ENCODE measurements at regions not wholly inside any gene's neighbourhood (a gene's known extent, or its start where the extent isn't known, plus 50 kb on each side); places are given as distances from the start of the nearest gene placed in this dataset.
"Not testable (repeated sequence)": the region's sequence is repeated elsewhere in the genome, so short reads cannot be mapped to it uniquely, and the experiment has no call there.

DNA sequence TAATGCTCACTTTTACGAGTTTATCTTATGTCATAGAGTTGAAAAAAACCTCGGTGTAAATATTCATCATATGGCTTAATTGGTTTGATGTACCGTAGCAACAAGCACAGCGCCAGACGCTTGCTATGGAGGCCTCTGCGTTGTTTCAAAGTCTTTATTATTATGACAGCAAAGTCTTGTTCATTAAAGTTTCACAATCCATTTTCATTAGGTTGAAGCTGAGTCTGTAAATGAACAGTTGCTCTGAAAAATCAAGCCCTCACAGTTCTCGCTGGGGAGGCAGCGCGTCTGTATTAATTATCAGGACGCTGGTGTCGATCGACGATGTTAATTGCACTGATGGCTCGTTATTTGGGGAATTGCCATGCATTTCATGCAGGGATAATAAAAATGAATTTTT is 185.6 kb downstream of the INSC start:
- no peak for DNase-seq (ENCODE audit: low read depth)

DNA sequence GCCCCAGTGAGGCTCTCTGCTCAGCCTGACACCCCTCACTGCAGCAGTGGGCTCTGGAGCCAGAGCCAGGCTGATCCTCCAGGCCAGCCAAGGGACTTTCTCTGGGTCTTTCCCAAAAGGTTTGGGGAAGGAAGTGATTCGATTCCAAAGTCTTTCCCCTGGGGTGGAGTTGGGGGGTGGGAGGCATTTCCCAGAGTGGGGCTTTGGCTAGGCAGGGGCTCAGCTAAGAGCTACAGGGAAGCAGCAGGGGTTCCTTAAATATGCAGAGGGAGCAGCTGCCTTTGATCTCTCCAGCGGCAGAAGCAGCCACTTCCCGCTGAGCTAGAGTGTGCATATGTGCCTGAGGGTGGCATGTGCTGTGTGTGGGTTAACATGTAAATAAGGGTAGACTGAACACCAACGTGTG is 192.9 kb downstream of the INSC start:
- DNase-seq (ENCODE audit: low read depth) = no peak

DNA sequence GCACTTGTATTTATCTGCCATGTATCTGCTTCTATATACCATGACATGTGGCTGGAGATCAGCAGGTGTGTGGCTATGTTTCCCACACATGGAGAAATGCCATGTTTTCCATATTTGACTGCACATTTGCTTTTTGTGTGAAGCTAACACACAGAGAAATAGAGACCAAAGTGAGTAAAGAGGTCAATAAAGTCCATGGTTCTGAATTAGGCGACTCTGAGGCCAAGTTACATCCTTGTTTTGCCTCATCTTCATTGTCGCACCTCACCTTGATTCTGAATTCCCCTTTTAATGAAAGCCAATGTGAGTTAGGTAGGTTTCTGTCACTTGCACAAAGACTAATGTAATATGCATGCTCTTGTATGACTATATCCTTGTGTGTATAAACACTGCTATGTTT is 194.1 kb downstream of the INSC start:
- DNase-seq (ENCODE audit: low read depth) = no peak

DNA sequence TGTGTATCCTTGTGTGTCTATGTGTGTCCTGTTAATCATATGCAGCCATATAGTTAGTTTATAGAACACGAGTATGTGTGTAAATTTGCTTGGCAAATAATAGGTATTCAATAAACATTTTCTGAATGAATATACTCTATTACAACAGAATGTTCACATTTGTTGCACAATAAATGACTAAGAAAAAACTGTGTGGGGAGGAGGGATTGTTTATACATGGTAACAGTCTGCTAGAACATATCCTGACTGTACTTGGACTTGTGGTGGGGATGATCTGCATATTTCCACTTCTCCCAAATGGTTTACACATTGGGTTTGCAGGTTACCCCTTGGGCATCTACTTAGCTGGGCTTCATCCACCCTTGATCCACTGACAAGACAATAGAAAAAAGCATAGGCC is 194.6 kb downstream of the INSC start:
- peak; percentile 74 for DNase-seq (ENCODE audit: low read depth)

DNA sequence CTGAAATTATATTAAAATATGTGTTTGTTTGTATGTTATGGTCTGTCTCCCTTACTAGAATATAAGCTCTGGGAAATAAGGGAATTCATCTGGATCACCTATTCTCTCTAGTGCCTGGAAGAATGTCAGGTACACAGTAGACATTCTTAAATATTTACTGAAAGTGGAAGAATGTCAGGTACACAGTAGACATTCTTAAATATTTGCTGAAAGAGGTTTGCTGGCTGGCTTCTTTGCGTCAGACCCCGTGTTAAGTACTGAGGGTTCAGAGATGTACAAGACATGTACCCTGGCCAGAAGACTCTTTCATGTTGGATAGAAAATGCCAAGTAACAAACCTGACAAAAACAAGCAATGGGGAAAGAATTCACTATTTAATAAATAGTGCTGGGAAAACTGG is 199.1 kb downstream of the INSC start:
- no peak for DNase-seq (ENCODE audit: low read depth)

DNA sequence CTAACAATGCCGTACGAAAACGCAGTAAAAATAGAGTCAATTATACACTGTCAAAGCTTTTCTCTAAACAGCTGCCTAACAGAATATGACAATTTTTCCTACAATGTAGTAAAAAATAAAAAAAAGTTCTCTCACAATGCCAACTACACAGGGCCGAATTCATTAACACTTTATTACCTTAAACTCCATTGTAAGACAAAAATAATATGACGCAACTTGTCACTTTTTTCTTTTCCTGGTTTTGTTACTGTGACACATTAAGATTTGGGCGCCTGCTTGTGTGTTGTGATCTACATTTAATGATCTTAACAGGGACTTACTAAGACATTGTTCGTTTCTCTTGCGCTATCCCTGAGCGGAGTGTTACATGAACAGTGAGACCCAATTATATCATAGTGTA is 204.1 kb downstream of the INSC start:
- no peak for DNase-seq (ENCODE audit: low read depth)

DNA sequence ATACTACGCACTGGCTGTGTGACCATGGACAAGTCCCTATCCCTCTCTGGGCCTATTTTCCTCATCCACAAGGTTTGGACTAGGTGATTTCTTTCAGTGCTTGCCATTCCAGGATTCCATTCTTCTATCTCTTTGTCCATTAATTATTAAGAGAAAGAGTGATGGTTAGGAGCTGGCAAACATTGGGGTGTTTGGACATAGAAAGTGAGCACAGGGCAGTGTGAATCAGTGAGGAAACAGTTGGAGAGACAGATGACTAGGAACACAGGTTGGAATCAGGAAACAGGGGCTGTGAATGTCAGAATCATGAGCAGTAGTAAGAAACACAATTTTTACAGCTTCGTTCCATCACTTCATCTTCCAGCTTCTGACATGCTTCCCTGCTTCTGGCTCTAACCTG is 211.8 kb downstream of the INSC start:
- no peak for DNase-seq (ENCODE audit: low read depth)

DNA sequence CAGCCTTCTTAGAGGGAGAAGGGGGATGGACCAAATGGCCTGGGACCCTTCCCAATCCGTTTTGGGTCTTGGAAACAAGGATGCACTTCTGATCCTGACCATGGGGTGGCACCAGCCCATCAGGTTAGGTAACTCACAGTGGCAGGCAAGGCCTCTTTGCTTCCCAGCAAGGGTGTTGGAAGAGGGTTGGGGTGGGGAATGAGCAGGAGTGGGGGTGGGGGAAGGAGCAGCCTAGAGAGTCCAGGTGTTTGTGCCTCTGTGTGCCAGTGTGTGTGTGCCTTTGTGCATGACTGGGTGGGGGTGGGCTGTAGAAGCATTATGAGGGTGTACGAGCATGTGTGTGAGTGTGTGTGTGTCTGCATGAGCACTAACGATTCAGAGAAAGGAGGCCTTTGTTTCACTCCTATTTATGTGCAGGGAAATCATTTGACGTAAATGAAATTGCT is 213.1 kb downstream of the INSC start:
- DNase-seq (ENCODE audit: low read depth) = peak; percentile 56

DNA sequence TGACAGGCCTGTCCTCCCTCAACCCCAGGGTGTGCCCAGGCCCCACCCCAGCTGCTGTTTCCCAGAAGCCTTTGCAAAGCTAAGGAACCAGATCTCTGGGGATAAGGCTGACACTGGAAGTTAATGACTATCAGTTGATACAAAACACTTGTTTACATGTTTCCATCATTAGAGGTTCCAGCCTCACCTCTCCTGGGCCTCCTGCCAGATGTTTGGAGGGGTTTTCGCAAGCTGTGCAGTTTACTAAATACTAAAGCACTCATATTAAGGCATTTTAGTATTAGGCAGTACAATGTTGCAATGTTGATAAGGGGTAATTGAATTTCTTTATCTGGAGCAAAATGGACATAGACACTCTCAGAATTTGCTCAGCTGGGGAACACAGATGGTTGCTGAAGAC is 218.7 kb downstream of the INSC start:
- DNase-seq (ENCODE audit: low read depth) = peak; percentile 13

DNA sequence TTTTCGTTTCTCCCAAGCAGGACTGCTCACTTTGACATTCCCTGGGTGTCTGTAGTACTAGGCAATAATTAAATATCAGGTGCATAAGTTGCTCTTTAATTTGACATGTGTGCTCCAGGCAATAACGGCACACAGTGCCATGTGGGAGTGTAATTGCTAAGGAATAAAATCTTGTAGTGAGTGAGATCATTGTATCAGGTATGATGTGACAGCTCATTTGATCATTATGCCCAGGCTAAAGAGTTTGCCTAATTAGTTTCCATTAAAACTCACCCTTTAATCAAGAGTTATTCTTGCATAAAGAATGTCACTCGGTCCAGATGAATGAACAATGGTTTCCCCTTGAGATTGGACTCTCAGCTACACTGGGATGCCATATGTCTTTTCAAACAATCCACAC is 220.0 kb downstream of the INSC start:
- DNase-seq (ENCODE audit: low read depth) = no peak

DNA sequence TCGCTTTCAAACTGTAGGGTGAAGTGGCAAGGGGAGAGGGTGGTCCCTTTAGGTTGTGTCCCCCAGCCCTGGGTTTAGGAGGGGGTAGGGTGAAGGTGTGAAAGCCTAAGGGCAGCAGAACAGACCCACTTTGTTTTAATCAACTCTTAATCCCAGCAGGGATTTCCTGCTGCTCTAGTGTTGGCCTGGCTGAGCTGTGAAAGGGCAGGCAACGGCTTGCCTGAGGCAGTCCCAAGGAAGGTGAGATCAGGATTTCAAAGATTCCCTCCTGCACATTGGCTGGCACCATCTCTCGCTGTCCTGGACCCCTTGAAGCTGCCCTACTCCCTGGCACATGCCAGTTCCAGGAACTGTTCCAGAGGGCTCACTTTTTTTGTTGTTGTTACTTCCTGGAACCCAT is 221.3 kb downstream of the INSC start:
- no peak for DNase-seq (ENCODE audit: low read depth)

DNA sequence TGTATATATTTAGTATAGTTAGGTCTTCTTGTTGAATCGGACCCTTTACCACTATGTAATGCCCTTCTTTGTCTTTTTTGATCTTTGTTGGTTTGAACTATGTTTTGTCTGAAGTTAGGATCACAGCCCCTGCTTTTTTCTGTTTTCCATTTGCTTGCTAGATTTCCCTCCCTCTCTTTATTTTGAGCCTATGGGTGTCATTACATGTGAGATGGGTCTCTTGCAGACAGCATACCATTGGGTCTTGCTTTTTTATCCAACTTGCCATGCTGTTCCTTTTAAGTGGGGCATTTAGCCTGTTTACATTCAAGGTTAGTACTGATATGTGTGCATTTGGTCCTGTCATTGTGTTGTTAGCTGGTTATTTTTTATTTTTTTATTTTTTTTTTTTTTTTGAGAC is 224.6 kb downstream of the INSC start:
- no peak for DNase-seq (ENCODE audit: low read depth)

DNA sequence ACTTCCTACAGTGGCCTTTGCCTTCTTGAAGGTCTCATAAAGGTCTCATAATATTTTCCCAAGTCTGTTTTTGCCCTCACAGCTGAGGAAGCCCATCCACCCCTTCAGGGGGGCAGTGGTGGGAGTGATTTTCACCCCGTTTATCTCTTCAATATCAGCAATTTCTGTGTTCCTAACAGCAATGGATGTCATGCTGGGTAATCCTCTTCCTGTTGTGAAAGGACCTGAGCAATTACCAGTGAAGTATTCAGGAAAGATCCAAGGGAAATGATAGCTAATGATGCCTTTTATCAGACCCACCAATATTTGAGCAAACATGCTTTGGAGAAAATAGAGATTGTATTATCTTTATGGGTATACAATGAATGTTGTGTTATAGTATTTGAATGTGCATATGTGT is 226.9 kb downstream of the INSC start:
- no peak for DNase-seq (ENCODE audit: low read depth)

DNA sequence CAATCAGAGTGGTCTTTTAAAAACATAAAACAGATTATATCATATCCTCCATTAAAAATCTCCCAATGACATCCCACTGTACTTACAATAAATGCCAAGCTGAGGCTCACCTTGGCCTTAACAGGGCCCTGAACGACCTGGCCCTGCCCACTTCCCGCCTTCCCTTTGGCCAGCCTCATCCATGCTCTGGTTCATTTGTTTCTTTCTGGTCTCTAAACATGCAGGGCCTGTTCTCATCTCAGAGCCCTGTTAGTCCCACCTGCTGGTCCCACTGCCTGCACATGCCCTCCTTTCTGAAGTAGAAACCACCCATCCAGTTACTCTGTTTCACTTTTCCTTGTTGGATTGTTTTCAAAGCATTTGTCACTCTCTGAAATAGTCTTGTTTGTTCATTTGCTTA is 227.4 kb downstream of the INSC start:
- DNase-seq (ENCODE audit: low read depth) = no peak

DNA sequence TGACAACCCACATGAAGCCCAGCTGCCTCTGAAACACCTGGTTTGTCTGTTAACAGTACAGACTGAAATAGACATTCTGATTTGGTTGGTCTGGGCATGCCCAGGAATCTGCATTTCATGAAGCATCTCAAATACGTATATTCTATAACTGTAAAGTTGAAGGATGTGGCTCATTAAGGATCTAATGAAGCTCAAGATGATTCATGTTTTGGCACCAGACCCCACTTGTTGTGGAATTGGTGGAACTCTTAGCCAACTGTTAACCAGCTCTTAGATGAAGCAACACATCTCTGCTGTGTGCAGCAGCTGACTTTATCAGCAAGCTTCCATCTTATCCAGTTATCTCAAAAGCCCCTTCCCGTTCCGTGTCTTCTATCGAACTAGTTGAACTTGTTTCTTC is 232.2 kb downstream of the INSC start:
- no peak for DNase-seq (ENCODE audit: low read depth)

DNA sequence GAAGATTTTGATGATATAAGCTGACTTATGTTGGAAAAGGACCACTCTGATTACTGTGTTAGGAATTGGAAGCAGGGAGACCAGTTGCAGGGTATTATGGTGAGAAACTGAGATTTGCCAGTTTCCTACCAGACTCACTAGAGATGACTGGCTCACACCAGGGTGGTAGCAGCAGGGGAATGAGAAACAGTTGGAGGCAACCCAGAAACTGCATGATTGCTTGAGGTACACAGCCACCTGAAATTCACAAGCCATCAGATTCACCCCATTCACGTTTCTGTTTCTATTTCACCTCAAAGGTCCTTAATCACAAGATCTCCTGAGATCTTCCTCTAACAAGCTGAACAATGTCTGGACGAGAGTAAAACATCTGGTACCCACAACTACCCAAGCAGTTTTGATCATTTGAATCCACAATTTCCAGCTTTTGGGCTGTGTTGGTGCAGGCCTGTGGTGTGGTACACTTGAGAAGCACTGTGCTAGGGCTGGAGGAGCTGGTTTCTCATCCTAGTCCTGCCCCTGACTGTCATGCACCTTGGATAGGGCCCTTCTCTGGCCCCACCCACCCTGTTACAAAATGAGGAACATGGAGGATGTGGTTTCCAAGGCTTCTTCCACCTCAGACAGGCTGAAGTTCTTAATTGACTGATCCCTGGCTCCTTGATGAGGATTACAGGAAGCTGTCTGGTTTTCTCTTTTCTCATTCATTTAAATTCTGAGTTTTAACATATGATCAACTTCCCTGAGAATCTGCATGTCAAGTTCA is 233.4 kb downstream of the INSC start:
- DNase-seq (ENCODE audit: low read depth) = no peak

DNA sequence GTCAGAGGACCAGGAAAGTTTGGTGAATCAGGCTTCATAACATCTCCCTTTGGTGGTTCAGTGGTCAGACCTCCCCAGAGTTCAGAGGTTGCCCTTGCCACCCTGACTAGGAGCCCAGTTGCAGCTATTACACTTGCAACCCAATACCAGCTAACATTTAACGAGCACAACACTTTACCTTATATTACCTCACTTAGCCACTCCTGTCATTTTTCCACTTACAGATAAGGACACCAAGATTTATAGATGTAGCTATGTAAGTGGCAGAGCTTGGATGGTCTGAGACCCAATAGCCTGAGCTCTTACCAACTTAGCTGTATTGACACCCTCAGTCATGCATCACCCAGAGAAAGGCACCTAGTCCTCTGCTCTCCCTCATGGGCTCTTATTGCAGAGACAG is 234.7 kb downstream of the INSC start:
- no peak for DNase-seq (ENCODE audit: low read depth)

DNA sequence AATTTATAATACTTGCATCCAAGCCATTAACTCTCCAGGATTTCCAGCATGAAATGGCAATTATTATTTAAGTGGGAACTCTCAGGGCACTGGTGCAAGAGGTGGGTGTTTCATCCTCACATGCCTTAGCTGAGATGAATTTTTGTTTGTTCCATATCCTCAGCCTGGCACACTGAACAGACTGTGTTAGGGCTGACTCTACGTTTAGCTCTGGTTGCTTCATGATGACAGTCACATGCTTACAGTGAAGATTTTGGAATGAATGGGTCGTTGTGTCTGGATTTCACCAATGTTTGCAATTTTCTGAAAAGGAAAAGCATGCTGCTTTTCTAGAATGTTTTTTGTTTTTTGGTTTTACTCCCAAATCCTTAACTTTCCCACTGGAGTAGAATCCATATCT is 246.6 kb downstream of the INSC start:
- no peak for DNase-seq (ENCODE audit: low read depth)

DNA sequence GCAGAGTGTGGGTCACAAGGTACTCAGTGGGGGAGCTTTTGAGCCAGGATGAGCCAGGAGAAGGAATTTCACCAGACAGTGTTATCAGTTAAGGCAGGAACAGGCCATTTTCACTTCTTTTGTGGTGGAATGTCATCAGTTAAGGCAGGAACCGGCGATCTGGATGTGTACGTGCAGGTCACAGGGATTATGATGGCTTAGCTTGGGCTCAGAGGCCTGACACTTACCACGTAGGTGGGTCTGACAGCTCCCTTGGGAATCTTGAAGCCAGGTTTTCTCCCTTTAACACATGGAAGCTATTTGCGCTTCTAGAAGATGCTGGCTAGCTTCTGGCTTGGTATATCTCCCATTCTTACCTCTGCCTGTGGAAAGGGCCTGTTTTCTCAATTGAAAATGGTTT is 250.6 kb downstream of the INSC start:
- not testable (repeated sequence) for DNase-seq (ENCODE audit: low read depth)

DNA sequence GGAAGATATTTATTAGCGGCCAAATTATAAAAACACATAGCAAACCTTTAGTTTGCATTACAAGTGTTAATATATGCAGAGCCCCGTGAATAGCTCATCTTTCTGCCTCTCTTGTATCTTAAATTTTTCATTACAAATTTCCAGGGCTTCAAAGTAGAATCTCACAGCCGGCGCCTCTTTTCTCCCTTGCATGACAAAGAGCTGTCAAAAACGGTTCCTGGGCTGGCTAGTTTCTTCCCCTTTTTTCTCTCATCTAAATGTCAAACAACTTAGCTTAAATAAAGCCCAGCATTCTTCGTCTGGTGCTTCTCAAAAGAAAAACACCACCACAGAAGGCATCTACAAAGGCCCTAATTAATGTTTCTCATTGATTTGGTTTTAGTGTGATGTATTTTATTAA is 253.0 kb downstream of the INSC start:
- DNase-seq (ENCODE audit: low read depth) = no peak

DNA sequence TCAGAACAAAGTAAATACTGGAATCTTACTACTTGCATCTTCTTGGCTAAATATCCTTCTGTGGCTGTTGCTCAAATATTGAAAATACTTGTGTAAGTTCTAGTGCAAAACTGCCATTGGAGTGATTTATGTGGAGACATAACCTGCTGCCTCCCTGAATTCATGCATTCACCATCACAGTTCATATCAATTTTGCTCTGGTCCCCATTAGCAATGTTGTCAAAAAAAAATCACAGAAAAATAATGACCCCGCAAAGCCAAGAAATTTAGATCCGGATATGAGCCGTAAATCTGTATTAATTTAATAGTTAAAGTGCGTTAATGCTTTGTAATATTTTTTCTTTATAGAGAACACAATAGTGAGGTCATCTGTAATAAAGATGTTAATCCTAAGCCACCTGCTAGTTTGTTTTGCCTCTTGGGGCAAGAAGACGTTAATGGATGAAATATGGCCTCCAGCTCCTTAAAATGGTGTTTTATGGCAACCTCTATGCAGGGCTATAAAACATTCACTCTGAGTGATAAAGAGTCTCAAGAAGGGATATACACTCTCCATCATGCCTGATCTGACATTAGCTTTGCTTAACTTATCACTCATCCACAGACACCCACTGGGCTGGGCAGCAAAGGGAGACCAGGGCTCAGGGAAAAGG is 255.9 kb downstream of the INSC start:
- no peak for DNase-seq (ENCODE audit: low read depth)

DNA sequence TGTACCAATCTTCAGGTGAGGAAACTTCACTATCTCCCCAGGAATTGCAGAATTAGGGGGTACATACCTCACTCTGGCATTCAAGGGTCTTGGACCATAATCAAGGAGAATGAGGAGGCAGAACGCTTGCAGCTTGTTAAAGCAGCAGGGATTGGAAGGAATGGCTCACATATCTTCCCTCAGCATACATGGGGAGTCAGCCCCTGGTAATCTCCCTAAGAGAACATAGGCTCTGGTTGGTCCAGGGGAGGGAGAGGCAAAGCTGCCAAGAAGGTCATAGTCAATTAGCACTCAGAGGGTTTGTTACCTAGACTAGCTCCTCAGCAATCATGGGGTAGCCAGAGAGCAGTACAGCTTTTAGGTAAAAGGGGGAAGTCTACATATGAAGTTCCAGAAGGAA is 256.8 kb downstream of the INSC start:
- no peak for DNase-seq (ENCODE audit: low read depth)

DNA sequence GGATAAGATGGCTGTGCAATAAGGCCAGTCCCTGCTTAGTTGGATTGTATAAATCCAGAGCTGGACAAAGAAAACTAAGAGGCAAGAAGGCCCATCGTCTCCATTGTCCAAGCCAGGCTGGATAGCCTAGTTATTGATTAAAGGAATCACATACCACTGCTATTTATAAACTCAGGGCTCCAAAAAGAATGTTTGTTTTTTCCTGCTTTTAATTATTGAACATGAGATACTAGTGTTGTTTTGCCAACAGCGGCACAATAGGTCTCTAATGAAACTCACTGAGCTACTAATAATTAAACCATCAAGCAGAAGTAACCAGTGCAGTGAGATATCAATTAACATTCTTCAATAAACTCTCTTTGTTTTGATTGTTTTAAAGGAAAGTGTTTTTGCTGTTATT is 259.7 kb downstream of the INSC start:
- DNase-seq (ENCODE audit: low read depth) = no peak

DNA sequence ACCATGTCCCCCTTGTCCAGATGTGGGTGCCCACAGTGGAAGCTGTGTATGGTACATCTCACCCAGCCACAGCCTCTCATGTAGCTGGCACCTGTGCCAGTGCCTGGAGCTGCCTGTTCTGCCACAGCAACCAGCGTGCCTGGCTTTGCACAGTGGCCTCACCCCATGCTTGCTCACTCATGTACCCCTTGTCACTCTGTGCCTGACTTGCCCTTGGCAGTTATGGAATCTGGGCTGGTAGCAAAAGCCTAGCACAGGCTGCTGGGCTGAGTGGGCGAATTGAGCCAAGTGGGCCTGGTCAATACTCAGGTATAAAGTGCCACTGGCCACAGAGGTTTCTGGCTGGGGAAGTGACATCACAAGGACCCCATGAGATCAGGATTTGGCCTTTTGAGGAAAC is 264.2 kb downstream of the INSC start:
- no peak for DNase-seq (ENCODE audit: low read depth)
